CD1c-positive myeloid dendritic cell (primary cell): ENCODE measurements at regions not wholly inside any gene's neighbourhood (a gene's known extent, or its start where the extent isn't known, plus 50 kb on each side); places are given as distances from the start of the nearest gene placed in this dataset.
"Not testable (repeated sequence)": the region's sequence is repeated elsewhere in the genome, so short reads cannot be mapped to it uniquely, and the experiment has no call there.

ENCODE experiments used
- DNase-seq: peaks from one replicate; pipeline ENCODE4 v3.0.0-alpha.2; 2016; ENCODE audit errors: extremely low spot score

DNA sequence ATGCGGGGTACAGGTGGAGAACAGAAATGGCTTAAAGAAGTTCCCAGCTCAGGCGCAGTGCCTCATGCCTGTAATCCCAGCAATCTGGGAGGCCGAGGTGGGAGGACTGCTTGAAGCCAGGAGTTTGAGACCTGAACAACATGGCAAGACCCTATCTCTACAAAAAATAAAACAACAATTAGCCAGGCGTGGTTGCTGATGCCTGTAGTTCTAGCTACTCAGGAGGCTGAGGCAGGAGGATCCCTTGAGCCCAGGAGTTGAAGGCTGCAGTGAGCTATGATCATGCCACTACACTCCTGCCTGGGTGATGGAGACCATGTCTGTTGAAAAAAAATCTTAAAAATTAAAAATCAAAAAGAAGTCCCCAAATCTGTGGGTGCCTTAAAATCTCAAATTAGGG lies 228.3 kb upstream of the WSB1 start:
- no peak for DNase-seq

DNA sequence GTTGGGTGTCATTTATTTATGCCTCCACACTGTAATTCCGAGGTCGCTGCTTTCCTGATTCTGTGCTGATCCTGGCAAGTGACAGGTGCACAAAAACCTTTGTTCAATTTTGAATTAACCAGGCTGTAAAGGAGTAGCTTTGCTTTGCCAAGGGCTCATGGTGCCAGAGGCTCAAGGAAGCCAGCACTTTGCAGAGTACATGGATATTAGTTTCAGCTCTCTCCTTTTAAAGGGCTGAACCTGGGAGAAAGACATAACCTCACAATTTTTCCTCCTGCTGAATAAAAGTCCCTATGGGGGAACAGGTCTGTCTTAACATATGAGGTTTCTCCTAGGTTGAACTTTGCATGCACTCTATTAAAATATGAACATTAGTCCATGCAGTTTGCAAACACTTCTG lies 227.6 kb upstream of the WSB1 start:
- DNase-seq = no peak

- no peak for DNase-seq
Measured at GRCh38 chr17:27069842-27070508, 223.9 kb upstream of the WSB1 start.

- no peak for DNase-seq
Measured at GRCh38 chr17:27070836-27071235, 223.1 kb upstream of the WSB1 start.

DNA sequence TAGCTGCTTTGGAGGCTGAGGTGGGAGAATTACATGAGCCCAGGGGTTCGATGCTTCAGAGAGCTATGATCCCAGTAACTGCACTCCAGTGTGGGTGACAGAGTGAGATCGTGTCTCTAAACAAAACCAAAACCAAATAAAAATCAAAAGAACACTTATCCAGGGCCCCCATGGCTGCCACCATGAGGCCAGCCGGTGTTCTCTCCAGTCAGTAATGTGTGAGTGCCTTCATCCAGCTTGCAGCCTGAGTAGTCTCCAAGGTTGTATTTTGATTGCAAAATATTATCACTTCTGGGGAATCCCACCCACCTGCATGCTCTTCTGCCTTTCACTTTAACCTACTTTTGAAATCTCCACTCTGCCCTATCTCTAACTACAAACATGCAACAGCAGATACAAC lies 221.0 kb upstream of the WSB1 start:
- no peak for DNase-seq

DNA sequence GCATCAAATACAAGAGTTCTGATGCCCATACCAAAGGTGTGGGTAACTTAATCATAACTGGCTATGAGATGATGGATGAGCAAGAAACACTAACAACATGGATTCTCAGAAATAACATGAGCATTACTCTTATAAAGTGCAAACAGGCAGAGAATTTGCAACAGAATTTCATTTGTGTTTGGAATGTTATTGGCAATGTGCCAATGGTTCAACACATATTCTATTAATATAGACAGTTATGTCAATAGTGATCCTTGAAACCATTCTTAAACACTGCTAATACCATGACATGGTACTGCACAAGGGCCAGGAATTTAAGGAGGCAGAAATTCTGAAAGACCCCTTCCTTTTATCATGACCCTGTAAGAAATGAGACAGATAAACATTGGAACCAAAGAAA lies 217.1 kb upstream of the WSB1 start:
- no peak for DNase-seq

DNA sequence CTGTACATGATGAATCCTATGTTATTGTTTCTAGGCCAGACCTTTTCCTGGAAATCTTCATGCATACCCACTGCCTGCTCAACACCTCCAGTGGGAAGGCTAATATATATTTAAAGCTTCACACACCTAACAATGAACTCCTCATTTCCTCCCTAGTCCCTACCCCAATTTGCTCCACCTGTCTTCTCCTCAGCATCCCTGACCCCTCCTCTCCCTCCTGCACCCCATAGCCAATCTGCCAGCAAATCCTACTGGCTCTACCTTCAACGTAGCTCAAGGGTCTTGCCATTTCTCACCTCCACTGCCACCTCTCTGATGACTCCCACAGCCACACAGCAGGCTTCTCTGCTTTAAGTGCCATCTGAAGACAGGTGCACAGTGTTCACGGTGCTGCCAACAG lies 215.6 kb upstream of the WSB1 start:
- no peak for DNase-seq

DNA sequence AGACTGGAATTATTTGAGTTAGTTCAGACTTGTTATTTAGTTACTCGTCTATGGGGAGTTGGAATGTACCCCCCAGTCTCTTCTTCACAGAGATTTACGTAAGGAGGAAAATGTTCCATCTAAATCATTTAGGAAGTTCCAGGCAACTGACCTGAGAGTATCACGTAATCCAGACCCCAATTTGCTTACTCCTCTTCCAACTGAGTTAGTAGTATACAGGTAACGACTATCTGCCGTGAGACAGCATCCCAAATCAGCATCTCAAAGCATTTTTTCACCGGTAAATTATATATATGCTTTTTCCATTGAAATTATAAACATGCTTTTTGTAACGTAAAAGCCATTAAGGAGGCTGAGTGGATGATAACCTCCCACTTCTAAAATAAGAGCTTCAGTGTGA lies 214.3 kb upstream of the WSB1 start:
- no peak for DNase-seq

DNA sequence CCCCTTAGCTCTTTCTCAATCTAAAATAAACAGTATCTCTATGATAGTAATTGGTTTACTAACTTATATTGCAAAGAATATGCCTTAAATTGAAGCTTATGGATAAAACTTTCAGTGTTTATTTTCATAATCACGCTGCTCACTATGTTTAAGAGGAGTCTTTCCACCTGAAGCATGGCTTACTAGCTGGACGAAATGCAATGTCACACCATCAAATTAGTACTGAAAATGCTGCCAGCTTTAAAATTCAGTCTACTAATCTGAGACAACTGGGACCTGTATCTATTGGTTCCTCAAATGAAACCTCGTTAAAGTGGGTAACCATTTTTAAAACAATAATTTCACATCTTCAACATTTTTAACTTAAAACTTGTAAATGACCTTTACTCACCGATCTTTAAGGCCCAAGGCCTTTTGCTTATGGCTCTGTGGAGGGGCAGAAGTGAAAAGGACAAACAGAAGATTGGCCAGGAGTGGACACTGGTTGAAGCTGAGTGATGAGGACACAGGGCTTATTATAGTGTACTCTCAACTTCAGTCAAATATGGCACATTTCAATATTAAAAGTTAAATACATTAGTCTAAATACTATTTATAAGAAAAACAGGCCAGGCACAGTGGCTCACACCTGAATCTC lies 212.8 kb upstream of the WSB1 start:
- no peak for DNase-seq

- no peak for DNase-seq
Measured at GRCh38 chr17:27082023-27082774, 211.7 kb upstream of the WSB1 start.

- no peak for DNase-seq
Measured at GRCh38 chr17:27082775-27083154, 211.1 kb upstream of the WSB1 start.

- DNase-seq = no peak
Measured at GRCh38 chr17:27083408-27084185, 210.3 kb upstream of the WSB1 start.

- no peak for DNase-seq
Measured at GRCh38 chr17:27085517-27085916, 208.4 kb upstream of the WSB1 start.

DNA sequence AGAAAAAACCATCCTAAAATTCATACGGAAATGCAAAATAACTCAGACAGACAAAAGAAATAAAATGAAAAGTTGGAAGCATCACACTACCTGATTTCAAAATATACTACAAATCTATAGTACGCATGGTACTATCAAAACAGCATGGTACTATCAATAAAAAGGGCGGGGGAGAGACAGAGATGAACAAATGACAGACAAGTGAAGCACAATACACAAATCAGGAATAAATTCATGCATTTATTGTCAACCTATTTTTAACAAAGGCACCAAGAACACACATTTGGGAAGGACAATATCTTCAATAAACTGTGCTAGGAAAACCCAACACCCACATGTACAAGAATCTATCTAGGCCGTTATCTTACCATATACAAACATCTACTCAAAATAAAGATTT lies 207.4 kb upstream of the WSB1 start:
- no peak for DNase-seq

- DNase-seq = no peak
Measured at GRCh38 chr17:27087935-27088766, 205.8 kb upstream of the WSB1 start.

- no peak for DNase-seq
Measured at GRCh38 chr17:27088767-27089078, 205.2 kb upstream of the WSB1 start.

DNA sequence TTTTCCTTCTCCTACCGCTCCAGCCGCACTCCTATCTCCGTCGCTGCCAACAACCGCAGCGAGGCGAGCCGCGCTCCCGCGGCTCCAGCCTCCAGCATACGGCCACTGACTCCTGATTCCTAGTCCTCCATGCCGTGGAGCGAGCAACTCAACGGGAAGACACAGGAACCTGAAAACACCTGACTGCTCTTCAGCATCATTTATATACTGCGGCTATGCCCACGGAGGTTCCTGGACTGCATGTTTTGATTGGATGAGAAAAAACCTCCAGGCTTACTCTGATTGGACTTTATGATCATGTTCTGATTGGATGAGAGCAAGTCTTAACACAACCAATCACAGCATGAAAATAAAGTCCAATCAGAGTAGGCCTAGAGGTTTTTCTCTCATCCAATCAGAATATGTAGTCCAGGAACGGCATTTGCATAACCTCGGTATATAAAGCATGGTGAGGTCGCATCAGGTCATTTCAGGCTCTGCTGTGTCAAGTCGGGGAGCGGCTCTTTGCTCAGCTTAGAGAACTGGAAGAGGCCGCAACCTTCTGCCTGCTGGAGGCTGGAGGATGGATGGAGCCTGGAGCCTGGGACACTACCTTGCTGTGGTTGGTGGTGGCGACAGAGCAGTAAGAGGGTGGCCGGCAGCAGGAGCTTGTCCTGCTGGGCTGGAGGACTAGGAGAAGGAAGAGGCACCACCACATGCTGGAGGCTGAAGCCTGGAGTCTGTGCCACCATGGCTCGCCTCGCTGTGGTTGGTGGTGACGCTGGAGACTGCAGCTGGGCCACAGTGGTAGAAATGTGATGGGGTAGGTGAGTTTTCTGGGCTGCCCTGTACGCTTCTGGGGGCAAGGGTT lies 204.6 kb upstream of the WSB1 start:
- not testable (repeated sequence) for DNase-seq

DNA sequence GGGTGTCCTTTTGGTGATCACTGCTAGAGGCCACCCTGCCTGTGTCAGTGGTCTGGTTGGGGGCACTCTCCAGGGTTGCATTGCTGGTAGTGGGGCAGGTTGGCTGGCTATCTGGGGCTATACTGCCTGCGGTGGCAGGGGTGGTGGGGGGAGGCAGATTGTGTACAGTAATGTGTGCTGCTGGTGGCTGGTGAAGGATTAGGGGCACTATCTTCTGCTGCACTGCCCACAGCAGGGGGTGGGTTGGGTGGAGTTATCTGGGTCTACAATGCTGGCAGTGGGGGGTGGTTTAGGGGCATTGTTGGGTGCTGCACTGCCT lies 204.0 kb upstream of the WSB1 start:
- DNase-seq = no peak

DNA sequence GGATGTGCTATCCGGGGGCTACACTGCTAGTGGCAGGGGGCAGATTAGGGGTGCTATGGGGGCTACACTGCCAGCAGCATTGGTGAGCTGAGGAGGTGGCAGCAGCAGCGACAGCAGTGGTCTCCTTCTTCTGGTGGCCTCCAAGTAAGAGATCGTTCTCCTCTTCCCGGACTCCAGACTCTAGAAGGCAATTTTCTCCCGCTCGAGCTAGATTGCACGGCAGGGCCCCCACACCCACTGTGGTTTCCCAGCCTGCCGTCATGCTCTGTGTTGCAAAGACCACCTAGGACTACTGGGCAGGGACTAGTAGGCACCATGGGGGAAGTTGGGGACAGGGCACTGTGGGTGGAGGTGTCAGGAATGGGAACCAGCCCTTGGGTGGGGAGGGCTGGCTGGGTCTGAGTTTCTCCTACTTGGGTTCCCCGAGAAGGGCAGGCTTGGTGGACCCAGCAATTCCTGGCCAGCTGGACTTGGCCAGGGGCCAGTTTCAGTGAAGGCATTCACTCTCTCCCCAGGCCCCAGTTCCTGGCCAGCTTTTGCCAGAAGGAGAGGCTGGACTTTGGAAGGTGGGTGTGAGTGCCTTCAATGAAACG lies 203.4 kb upstream of the WSB1 start:
- DNase-seq = not testable (repeated sequence)

GRCh38 chr17:27091043-27091497 lies 202.8 kb upstream of the WSB1 start:
- no peak for DNase-seq
